ENCODE measurements at regions not wholly inside any gene's neighbourhood (a gene's known extent, or its start where the extent isn't known, plus 50 kb on each side); places are given as distances from the start of the nearest gene placed in this dataset.

DNA sequence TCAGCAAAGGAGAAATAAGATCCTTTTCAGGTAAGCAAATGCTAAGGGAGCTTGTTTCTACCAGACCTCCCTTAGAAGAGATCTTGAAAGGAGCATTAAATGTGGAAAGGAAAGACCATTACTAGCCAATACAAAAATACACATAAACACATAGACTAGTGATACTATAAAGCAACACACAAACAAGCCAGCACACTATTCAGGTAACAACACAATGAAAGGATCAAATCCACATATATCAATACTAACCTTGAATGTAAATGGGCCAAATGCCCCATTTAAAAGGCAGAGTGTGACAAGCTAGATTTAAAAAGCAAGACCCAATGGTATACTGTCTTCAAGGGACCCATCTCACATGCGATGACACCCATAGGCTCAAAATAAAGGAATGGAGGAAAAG lies 317.6 kb downstream of the TBL1XR1 start:
- TF ChIP-seq POLR2A (IDR thresholded peaks at IDR 0.05), result no peak
- TF ChIP-seq, protein P1, sequence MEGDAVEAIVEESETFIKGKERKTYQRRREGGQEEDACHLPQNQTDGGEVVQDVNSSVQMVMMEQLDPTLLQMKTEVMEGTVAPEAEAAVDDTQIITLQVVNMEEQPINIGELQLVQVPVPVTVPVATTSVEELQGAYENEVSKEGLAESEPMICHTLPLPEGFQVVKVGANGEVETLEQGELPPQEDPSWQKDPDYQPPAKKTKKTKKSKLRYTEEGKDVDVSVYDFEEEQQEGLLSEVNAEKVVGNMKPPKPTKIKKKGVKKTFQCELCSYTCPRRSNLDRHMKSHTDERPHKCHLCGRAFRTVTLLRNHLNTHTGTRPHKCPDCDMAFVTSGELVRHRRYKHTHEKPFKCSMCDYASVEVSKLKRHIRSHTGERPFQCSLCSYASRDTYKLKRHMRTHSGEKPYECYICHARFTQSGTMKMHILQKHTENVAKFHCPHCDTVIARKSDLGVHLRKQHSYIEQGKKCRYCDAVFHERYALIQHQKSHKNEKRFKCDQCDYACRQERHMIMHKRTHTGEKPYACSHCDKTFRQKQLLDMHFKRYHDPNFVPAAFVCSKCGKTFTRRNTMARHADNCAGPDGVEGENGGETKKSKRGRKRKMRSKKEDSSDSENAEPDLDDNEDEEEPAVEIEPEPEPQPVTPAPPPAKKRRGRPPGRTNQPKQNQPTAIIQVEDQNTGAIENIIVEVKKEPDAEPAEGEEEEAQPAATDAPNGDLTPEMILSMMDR (IDR thresholded peaks at IDR 0.05), result no peak

All from thyroid gland (tissue), 4 donors.